CD4-positive, alpha-beta T cell treated with Interleukin-12 subunit alpha and Interleukin-12 subunit beta, for 1 hour (primary cell): ENCODE measurements at regions not wholly inside any gene's neighbourhood (a gene's known extent, or its start where the extent isn't known, plus 50 kb on each side); places are given as distances from the start of the nearest gene placed in this dataset.

ENCODE experiments used
- DNase-seq: peaks from one replicate; pipeline ENCODE4 v3.0.0-alpha.2; 2020

GRCh38 chr5:30845194-30845593, 348.3 kb upstream of the CDH6 start:
- no peak for DNase-seq

- no peak for DNase-seq
Measured at GRCh38 chr5:30843541-30843940, 349.9 kb upstream of the CDH6 start.

- DNase-seq: no peak
Measured at GRCh38 chr5:30839956-30840355, 353.5 kb upstream of the CDH6 start.

- DNase-seq: no peak
Measured at GRCh38 chr5:30838936-30839496, 354.5 kb upstream of the CDH6 start.

GRCh38 chr5:30832519-30832918, 361.0 kb upstream of the CDH6 start:
- no peak for DNase-seq

GRCh38 chr5:30831605-30832004, 361.9 kb upstream of the CDH6 start:
- no peak for DNase-seq

- no peak for DNase-seq
Measured at GRCh38 chr5:30831123-30831522, 362.4 kb upstream of the CDH6 start.

GRCh38 chr5:30811298-30811697, 382.2 kb upstream of the CDH6 start:
- DNase-seq: no peak

GRCh38 chr5:30809933-30810332, 383.6 kb upstream of the CDH6 start:
- no peak for DNase-seq

- DNase-seq: no peak
Measured at GRCh38 chr5:30808996-30809395, 384.5 kb upstream of the CDH6 start.

- no peak for DNase-seq
Measured at GRCh38 chr5:30804739-30805505, 388.6 kb upstream of the CDH6 start.

GRCh38 chr5:30802961-30803705, 390.4 kb upstream of the CDH6 start:
- DNase-seq: no peak

- DNase-seq: no peak
Measured at GRCh38 chr5:30781643-30782042, 411.8 kb upstream of the CDH6 start.

- no peak for DNase-seq
Measured at GRCh38 chr5:30768056-30768690, 425.3 kb upstream of the CDH6 start.

- no peak for DNase-seq
Measured at GRCh38 chr5:30765706-30766105, 427.8 kb upstream of the CDH6 start.

- no peak for DNase-seq
Measured at GRCh38 chr5:30765227-30765626, 428.3 kb upstream of the CDH6 start.

- DNase-seq: no peak
Measured at GRCh38 chr5:30764704-30765103, 428.8 kb upstream of the CDH6 start.

GRCh38 chr5:30759731-30760130, 433.8 kb upstream of the CDH6 start:
- no peak for DNase-seq

GRCh38 chr5:30752015-30752414, 441.5 kb upstream of the CDH6 start:
- DNase-seq: no peak

- DNase-seq: no peak
Measured at GRCh38 chr5:30749971-30750370, 443.5 kb upstream of the CDH6 start.

- no peak for DNase-seq
Measured at GRCh38 chr5:30747412-30747811, 446.1 kb upstream of the CDH6 start.

- DNase-seq: no peak
Measured at GRCh38 chr5:30736669-30737068, 456.8 kb upstream of the CDH6 start.

- DNase-seq: no peak
Measured at GRCh38 chr5:30734118-30734517, 459.4 kb upstream of the CDH6 start.

- DNase-seq: no peak
Measured at GRCh38 chr5:30725073-30725472, 468.4 kb upstream of the CDH6 start.
